Skeletal muscle tissue (tissue), 3 donors: ENCODE measurements at regions not wholly inside any gene's neighbourhood (a gene's known extent, or its start where the extent isn't known, plus 50 kb on each side); places are given as distances from the start of the nearest gene placed in this dataset.

ENCODE experiments used
- H3K27ac ChIP-seq: one replicate; pipeline ENCODE4 v1.7.0; 2013; ENCODE audit warnings: mild to moderate bottlenecking, low read depth, low read length, inconsistent platforms
- H3K27me3 ChIP-seq, 3 donors: one replicate each; pipeline ENCODE4 v1.7.0; 2013; ENCODE audit warnings: low read length in 3 of 3; ENCODE audit not compliant: control insufficient read depth in 3 of 3, insufficient read depth in 3 of 3
- H3K36me3 ChIP-seq, 3 donors: one replicate each; pipeline ENCODE4 v1.7.0; 2013; ENCODE audit warnings: low read length in 3 of 3; ENCODE audit not compliant: control insufficient read depth in 3 of 3, insufficient read depth in 3 of 3
- H3K4me1 ChIP-seq, 3 donors: one replicate each; pipeline ENCODE4 v1.7.0; 2013; ENCODE audit warnings: low read length in 3 of 3, mild to moderate bottlenecking in 3 of 3; ENCODE audit not compliant: control insufficient read depth in 3 of 3, insufficient read depth in 3 of 3
- H3K4me3 ChIP-seq, 3 donors: one replicate each; pipeline ENCODE4 v1.7.0; 2013; ENCODE audit warnings: low read length in 3 of 3
- H3K9ac ChIP-seq, 3 donors: one replicate each; pipeline ENCODE4 v1.7.0; 2013; ENCODE audit warnings: low read length in 3 of 3, mild to moderate bottlenecking in 3 of 3, moderate library complexity in 2 of 3, low read depth in 1 of 3
- H3K9me3 ChIP-seq, 3 donors: one replicate each; pipeline ENCODE4 v1.7.0; 2013; ENCODE audit warnings: low read length in 3 of 3; ENCODE audit not compliant: control insufficient read depth in 3 of 3
- donor health status: Osteomylitis.

GRCh38 chr2:186304064-186304463, 182.0 kb upstream of the ZC3H15 start:
- Histone ChIP-seq H3K9ac (no peak overlapping the region), H3K4me1 (no peaks in the 10 kb centered on the region), H3K9me3 (no peaks in the 10 kb centered on the region), H3K36me3 (no peaks in the 10 kb centered on the region), H3K4me3 (no peak overlapping the region), H3K27me3 (no peaks in the 10 kb centered on the region), H3K27ac (no peak overlapping the region)

GRCh38 chr2:186306754-186307153, 179.3 kb upstream of the ZC3H15 start:
- peaks cover 0 to 2% (median 0%) of the 10 kb centered on the region in 3 donors for H3K36me3 ChIP-seq
- H3K4me1 ChIP-seq, result no peaks in the 10 kb centered on the region
- H3K9ac ChIP-seq, result no peak overlapping the region

GRCh38 chr2:186307871-186308270, 178.2 kb upstream of the ZC3H15 start:
- H3K27me3 ChIP-seq, result no peaks in the 10 kb centered on the region
- no peak overlapping the region for H3K27ac ChIP-seq
- peaks cover 0 to 2% (median 0%) of the 10 kb centered on the region in 3 donors for H3K36me3 ChIP-seq
- H3K9me3 ChIP-seq, result peaks cover 0 to 3% (median 0%) of the 10 kb centered on the region in 3 donors
- H3K4me1 ChIP-seq, result no peaks in the 10 kb centered on the region
- no peak overlapping the region for H3K4me3 ChIP-seq
- no peak overlapping the region for H3K9ac ChIP-seq

More at GRCh38 chr2:186306754-186307153, 179.3 kb upstream of the ZC3H15 start:
- Histone ChIP-seq H3K9me3 (peaks cover 0 to 3% (median 0%) of the 10 kb centered on the region in 3 donors), H3K4me3 (no peak overlapping the region), H3K27me3 (no peaks in the 10 kb centered on the region), H3K27ac (no peak overlapping the region)

GRCh38 chr2:186308347-186308746, 177.7 kb upstream of the ZC3H15 start:
- H3K9ac ChIP-seq, result no peak overlapping the region
- H3K9me3 ChIP-seq, result peaks cover 0 to 3% (median 0%) of the 10 kb centered on the region in 3 donors
- peaks cover 0 to 2% (median 0%) of the 10 kb centered on the region in 3 donors for H3K36me3 ChIP-seq
- H3K4me1 ChIP-seq, result no peaks in the 10 kb centered on the region
- no peaks in the 10 kb centered on the region for H3K27me3 ChIP-seq
- H3K27ac ChIP-seq, result no peak overlapping the region
- H3K4me3 ChIP-seq, result no peak overlapping the region

GRCh38 chr2:186309901-186310300, 176.2 kb upstream of the ZC3H15 start:
- Histone ChIP-seq H3K27ac (no peak overlapping the region), H3K4me3 (no peak overlapping the region), H3K9me3 (peaks cover 0 to 3% (median 0%) of the 10 kb centered on the region in 3 donors), H3K27me3 (no peaks in the 10 kb centered on the region), H3K4me1 (no peaks in the 10 kb centered on the region), H3K36me3 (peaks cover 0 to 2% (median 0%) of the 10 kb centered on the region in 3 donors), H3K9ac (no peak overlapping the region)

GRCh38 chr2:186319105-186319504, 167.0 kb upstream of the ZC3H15 start:
- H3K4me1 ChIP-seq, result no peaks in the 10 kb centered on the region
- H3K27ac ChIP-seq, result no peak overlapping the region
- H3K9ac ChIP-seq, result no peak overlapping the region
- H3K27me3 ChIP-seq, result no peaks in the 10 kb centered on the region
- H3K4me3 ChIP-seq, result no peak overlapping the region
- peaks cover 0 to 5% (median 2%) of the 10 kb centered on the region in 3 donors for H3K9me3 ChIP-seq
- no peaks in the 10 kb centered on the region for H3K36me3 ChIP-seq

GRCh38 chr2:186325827-186326535, 160.1 kb upstream of the ZC3H15 start:
- Histone ChIP-seq H3K9ac (no peak overlapping the region), H3K4me1 (no peaks in the 10 kb centered on the region), H3K9me3 (peaks cover 0 to 5% (median 2%) of the 10 kb centered on the region in 3 donors), H3K27me3 (no peaks in the 10 kb centered on the region), H3K4me3 (no peak overlapping the region), H3K27ac (no peak overlapping the region), H3K36me3 (no peaks in the 10 kb centered on the region)

- Histone ChIP-seq H3K36me3 (no peaks in the 10 kb centered on the region), H3K27me3 (no peaks in the 10 kb centered on the region), H3K9ac (no peak overlapping the region), H3K4me3 (no peak overlapping the region), H3K4me1 (no peaks in the 10 kb centered on the region), H3K27ac (no peak overlapping the region), H3K9me3 (peaks cover 0 to 5% (median 2%) of the 10 kb centered on the region in 3 donors)
These were observed 158.7 kb upstream of the ZC3H15 start for GRCh38 chr2:186327251-186327868.

- Histone ChIP-seq H3K4me1 (no peaks in the 10 kb centered on the region), H3K9me3 (no peaks in the 10 kb centered on the region), H3K9ac (no peak overlapping the region), H3K4me3 (no peak overlapping the region), H3K27ac (no peak overlapping the region), H3K36me3 (no peaks in the 10 kb centered on the region), H3K27me3 (no peaks in the 10 kb centered on the region)
These were observed 157.2 kb upstream of the ZC3H15 start for GRCh38 chr2:186328838-186329237.

- Histone ChIP-seq H3K27me3 (no peaks in the 10 kb centered on the region), H3K4me3 (no peak overlapping the region), H3K4me1 (no peaks in the 10 kb centered on the region), H3K9me3 (no peaks in the 10 kb centered on the region), H3K27ac (no peak overlapping the region), H3K9ac (no peak overlapping the region), H3K36me3 (no peaks in the 10 kb centered on the region)
These were observed 156.0 kb upstream of the ZC3H15 start for GRCh38 chr2:186330050-186330449.
